Breast epithelium (tissue), 3 donors: ENCODE measurements at regions not wholly inside any gene's neighbourhood (a gene's known extent, or its start where the extent isn't known, plus 50 kb on each side); places are given as distances from the start of the nearest gene placed in this dataset.

ENCODE experiments used
- POLR2A ChIP-seq: fragments of 450-650 bp; IDR thresholded peaks from one replicate; pipeline ENCODE4 v1.6.1; 2016; ENCODE audit warnings: antibody characterized with exemption, mild to moderate bottlenecking, moderate library complexity
- POLR2AphosphoS5 ChIP-seq, 3 donors: sonication (generic); formaldehyde crosslinking; IDR thresholded peaks; one replicate each; pipeline ENCODE4 v1.6.1; 2017; ENCODE audit warnings: antibody characterized with exemption in 3 of 3
- TF ChIP-seq, protein P1 (sequence below), 3 donors: fragments of 450-650 bp; IDR thresholded peaks; one replicate each; pipeline ENCODE4 v1.5.1; 2016 to 2017; ENCODE audit warnings: antibody characterized with exemption in 3 of 3, mild to moderate bottlenecking in 3 of 3, moderate library complexity in 3 of 3

GRCh38 chr2:234682492-234683228, 185.8 kb upstream of the ARL4C start:
- TF ChIP-seq, protein P1, sequence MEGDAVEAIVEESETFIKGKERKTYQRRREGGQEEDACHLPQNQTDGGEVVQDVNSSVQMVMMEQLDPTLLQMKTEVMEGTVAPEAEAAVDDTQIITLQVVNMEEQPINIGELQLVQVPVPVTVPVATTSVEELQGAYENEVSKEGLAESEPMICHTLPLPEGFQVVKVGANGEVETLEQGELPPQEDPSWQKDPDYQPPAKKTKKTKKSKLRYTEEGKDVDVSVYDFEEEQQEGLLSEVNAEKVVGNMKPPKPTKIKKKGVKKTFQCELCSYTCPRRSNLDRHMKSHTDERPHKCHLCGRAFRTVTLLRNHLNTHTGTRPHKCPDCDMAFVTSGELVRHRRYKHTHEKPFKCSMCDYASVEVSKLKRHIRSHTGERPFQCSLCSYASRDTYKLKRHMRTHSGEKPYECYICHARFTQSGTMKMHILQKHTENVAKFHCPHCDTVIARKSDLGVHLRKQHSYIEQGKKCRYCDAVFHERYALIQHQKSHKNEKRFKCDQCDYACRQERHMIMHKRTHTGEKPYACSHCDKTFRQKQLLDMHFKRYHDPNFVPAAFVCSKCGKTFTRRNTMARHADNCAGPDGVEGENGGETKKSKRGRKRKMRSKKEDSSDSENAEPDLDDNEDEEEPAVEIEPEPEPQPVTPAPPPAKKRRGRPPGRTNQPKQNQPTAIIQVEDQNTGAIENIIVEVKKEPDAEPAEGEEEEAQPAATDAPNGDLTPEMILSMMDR (IDR thresholded peaks at IDR 0.05): no peak
- TF ChIP-seq POLR2A: no peak
- no peak for TF ChIP-seq POLR2AphosphoS5 (IDR thresholded peaks at IDR 0.05)
